ENCODE measurements at regions not wholly inside any gene's neighbourhood (a gene's known extent, or its start where the extent isn't known, plus 50 kb on each side); places are given as distances from the start of the nearest gene placed in this dataset.
"Not testable (repeated sequence)": the region's sequence is repeated elsewhere in the genome, so short reads cannot be mapped to it uniquely, and the experiment has no call there.

DNA sequence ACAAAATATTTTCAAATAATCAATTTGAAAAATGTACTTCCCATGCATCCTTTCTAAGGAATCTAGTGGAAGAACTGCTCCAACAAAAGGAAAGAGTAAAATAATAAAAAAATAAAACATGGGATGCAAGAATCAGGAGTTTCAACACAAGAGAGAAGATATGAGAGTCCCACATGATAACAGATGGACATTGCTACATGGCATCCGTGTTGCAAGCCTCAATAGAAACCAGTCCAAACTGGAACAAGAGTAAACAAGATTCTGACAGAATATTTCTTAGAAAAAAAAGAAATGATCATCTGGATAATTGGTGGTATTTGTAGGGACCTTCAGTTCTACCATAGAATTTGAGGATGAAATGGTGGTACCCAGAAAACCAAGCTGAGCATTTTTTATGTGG lies 186.8 kb downstream of the FRK start:
- H3K4me1 Mint-ChIP-seq: no peaks in the 10 kb centered on the region
- H3K36me3 Mint-ChIP-seq: no peaks in the 10 kb centered on the region
- peaks cover 2% of the 10 kb centered on the region for H3K27me3 Mint-ChIP-seq
- no peaks in the 10 kb centered on the region for H3K9me3 Mint-ChIP-seq
- H3K4me3 Mint-ChIP-seq: no peak overlapping the region
- no peak overlapping the region for H3K27ac Mint-ChIP-seq

DNA sequence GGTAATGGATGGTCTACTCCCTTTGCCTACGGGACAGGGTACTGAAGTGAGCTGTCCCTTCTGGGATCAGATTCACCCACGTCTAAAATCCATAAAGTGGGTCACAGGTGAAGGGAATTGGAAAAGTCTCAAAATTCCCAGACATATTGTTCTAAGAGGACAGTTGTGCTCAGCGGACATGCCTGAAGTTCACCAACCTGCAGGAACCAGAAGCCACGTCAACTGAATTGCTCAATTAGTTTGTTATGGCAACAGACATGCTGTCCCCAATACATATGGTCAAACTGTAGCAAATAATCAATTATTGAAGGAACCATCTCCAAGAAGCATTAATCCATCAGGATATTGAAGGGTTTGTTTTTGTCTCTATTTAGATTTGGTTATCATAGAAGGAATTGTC lies 190.2 kb downstream of the FRK start:
- Mint-ChIP-seq H3K9me3 (no peaks in the 10 kb centered on the region), H3K4me1 (no peaks in the 10 kb centered on the region), H3K36me3 (no peaks in the 10 kb centered on the region), H3K27ac (no peak overlapping the region), H3K4me3 (no peak overlapping the region), H3K27me3 (peaks cover 2% of the 10 kb centered on the region)

DNA sequence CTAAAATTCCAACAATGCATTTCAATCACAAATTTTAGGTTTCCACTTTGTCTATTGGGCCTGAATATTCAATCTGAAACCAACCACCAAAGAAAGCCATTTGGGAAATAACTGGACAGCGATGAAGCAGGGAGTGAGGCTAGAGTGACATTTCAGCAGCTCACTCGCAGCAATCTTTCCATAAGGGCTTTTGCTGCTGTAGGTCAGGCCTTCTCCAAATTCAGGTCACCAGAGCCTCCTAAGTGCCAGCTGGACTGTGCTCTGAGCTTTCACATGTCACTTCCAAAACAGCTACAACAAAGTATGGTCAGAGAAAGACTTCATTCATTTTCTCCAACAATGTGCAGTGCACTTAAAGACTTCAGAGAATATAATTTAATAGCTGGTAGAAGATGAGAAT lies 194.8 kb downstream of the FRK start:
- no peak overlapping the region for H3K4me3 Mint-ChIP-seq
- H3K27ac Mint-ChIP-seq: no peak overlapping the region
- no peaks in the 10 kb centered on the region for H3K9me3 Mint-ChIP-seq
- no peaks in the 10 kb centered on the region for H3K27me3 Mint-ChIP-seq
- no peaks in the 10 kb centered on the region for H3K4me1 Mint-ChIP-seq
- no peaks in the 10 kb centered on the region for H3K36me3 Mint-ChIP-seq

DNA sequence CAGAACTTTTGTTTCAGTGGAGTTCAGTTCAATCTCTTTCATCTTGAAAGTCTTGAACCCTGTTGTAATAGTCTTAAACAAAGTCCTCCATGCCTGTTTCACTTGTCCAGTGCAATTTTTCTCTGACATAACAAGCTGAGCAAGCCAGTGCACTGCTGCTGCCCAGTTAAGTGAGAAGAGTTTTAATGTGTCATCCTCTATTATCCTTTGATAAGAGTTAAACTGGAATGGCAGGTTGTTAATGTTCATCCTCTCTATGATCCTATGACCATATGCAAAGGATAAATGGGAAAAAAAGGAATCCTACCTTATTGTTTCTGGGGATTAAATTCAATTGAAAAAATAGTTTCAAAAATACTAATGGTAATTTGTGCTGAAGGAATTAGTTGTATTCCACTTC lies 197.5 kb downstream of the FRK start:
- no peak overlapping the region for H3K27ac Mint-ChIP-seq
- H3K36me3 Mint-ChIP-seq: no peaks in the 10 kb centered on the region
- H3K27me3 Mint-ChIP-seq: no peaks in the 10 kb centered on the region
- no peak overlapping the region for H3K4me3 Mint-ChIP-seq
- H3K9me3 Mint-ChIP-seq: no peaks in the 10 kb centered on the region
- no peaks in the 10 kb centered on the region for H3K4me1 Mint-ChIP-seq

DNA sequence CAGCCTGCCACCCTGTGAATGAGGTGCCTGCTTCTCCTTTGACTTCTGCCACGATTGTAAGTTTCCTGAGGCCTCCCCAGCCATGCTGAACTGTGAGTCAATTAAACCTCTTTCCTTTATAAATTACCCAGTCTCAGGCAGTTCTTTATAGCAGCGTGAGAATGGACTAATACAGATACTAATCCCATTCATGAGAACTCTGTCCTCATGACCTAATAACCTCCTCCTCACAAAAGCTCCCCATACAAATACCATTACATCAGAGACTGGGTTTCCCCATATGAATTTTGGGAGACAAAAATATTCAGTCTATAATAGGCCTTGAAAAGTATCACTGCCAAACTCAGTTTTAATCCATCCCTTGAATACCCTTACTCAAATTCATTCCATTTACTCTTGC lies 199.0 kb downstream of the FRK start:
- not testable (repeated sequence) for H3K9me3 Mint-ChIP-seq, H3K36me3 Mint-ChIP-seq

DNA sequence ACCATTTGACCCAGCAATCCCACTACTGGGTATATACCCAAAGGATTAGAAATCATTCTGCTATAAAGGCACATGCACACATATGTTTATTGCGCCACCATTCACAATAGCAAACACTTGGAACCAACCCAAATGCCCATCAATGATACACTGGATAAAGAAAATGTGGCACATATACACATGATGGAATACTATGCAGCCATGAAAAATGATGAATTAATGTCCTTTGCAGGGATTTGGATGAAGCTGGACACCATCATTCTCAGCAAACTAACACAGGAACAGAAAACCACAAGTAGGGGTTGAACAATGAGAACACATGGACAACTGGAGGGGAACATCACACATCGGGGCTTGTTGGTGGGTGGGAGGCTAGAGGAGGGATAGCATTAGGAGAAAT lies 201.1 kb downstream of the FRK start:
- not testable (repeated sequence) for H3K36me3 Mint-ChIP-seq, H3K27ac Mint-ChIP-seq, H3K27me3 Mint-ChIP-seq, H3K9me3 Mint-ChIP-seq, H3K4me3 Mint-ChIP-seq, H3K4me1 Mint-ChIP-seq

More for the DNA sequence above, 199.0 kb downstream of the FRK start:
- not testable (repeated sequence) for H3K27ac Mint-ChIP-seq, H3K4me3 Mint-ChIP-seq, H3K27me3 Mint-ChIP-seq, H3K4me1 Mint-ChIP-seq

DNA sequence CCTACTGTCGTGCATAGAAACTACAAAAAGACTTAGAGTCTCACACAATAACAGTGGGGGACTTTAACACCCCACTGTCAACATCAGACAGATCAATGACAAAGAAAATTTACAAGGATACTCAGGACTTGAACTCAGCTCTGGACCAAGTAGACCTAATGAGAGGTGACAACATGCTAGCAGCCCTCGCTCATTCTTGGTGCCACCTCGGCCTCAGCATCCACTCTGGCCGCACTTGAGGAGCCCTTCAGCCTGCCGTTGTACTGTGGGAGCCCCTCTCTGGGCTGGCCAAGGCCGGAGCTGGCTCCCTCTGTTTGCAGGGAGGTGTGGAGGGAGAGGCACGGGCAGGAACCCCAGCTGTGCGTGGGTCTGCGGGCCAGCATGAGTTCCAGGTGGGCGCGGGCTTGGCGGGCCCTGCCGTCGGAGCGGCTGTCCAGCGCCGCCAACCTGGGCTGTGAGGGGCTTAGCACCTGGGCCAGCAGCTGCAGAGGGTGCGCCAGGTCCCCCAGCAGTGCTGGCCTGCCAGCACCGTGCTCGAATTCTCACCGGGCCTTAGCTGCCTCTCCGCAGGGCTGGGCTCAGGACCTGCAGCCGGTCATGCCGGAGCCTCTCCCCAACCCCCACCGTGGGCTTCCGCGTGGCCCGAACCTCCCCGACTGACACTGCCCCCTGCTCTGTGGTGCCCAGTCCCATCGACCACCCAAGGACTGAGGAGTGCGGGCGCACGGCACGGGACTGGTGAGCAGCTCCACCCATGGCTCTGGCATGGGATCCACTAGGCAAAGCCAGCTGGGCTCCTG lies 205.6 kb downstream of the FRK start:
- no peak overlapping the region for H3K27ac Mint-ChIP-seq
- peaks cover 1% of the 10 kb centered on the region for H3K27me3 Mint-ChIP-seq
- H3K4me1 Mint-ChIP-seq: no peaks in the 10 kb centered on the region
- peaks cover 17% of the 10 kb centered on the region for H3K9me3 Mint-ChIP-seq
- no peaks in the 10 kb centered on the region for H3K36me3 Mint-ChIP-seq
- no peak overlapping the region for H3K4me3 Mint-ChIP-seq

DNA sequence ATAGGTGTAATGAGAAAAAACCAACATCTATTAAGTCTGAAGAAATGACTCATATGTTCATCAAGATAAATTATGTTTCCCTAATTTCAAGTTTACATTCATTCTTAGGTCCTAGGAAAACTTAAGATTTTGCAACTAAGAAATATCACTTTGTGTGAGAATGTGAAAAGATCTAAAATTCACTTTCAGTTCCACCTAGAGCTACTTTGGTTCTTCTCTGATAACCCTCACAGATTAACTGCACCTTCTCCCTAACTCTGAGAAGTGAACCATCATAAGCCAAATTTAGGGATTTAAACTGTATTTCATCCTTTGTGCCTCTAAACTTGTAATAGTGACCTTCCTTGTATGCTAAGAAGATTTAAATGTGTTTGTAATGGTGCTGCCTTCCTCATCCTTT lies 213.0 kb downstream of the FRK start:
- H3K9me3 Mint-ChIP-seq: no peaks in the 10 kb centered on the region
- peaks cover 1% of the 10 kb centered on the region for H3K27me3 Mint-ChIP-seq
- H3K27ac Mint-ChIP-seq: no peak overlapping the region
- H3K4me1 Mint-ChIP-seq: no peaks in the 10 kb centered on the region
- no peak overlapping the region for H3K4me3 Mint-ChIP-seq
- H3K36me3 Mint-ChIP-seq: no peaks in the 10 kb centered on the region

DNA sequence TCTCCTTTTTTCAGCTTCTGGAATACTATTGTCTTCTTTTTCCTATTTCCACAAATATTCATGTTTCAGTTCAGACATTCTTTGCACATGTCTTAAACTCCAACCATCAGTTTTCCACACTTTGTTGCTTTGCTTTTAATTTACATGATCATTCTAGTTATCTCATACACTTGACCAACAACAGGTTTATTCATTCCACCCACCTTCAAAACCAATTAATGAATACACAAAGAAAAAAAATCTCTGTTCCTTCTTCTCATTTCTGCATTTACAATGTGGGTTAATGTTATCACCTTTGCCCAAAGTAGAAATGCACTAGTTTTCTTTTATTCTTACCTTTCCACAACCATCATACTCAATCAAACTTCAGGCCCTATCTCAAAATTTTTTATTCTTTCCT lies 216.7 kb downstream of the FRK start:
- H3K36me3 Mint-ChIP-seq: no peaks in the 10 kb centered on the region
- H3K27me3 Mint-ChIP-seq: no peaks in the 10 kb centered on the region
- no peaks in the 10 kb centered on the region for H3K4me1 Mint-ChIP-seq
- no peak overlapping the region for H3K4me3 Mint-ChIP-seq
- no peaks in the 10 kb centered on the region for H3K9me3 Mint-ChIP-seq
- no peak overlapping the region for H3K27ac Mint-ChIP-seq

DNA sequence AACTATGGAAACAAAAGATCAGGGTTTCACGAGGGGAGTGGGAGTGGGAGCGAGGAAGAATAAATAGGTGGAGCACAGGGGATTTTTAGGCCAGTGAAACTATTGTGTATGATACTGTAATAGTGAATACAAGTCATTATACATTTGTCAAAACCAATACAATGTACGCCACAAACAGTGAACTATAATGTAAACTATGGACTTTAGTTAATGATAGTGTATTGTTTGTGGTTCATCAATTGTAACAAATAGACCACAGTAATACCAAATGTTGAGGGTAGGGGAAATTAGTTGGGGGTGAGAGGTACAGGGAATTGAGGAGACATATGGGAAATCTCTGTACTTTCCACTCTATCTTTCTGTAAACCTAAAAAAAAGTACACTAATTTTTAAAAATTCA lies 218.4 kb downstream of the FRK start:
- no peak overlapping the region for H3K27ac Mint-ChIP-seq
- H3K9me3 Mint-ChIP-seq: no peaks in the 10 kb centered on the region
- H3K27me3 Mint-ChIP-seq: no peaks in the 10 kb centered on the region
- no peak overlapping the region for H3K4me3 Mint-ChIP-seq
- H3K36me3 Mint-ChIP-seq: no peaks in the 10 kb centered on the region
- H3K4me1 Mint-ChIP-seq: no peaks in the 10 kb centered on the region

DNA sequence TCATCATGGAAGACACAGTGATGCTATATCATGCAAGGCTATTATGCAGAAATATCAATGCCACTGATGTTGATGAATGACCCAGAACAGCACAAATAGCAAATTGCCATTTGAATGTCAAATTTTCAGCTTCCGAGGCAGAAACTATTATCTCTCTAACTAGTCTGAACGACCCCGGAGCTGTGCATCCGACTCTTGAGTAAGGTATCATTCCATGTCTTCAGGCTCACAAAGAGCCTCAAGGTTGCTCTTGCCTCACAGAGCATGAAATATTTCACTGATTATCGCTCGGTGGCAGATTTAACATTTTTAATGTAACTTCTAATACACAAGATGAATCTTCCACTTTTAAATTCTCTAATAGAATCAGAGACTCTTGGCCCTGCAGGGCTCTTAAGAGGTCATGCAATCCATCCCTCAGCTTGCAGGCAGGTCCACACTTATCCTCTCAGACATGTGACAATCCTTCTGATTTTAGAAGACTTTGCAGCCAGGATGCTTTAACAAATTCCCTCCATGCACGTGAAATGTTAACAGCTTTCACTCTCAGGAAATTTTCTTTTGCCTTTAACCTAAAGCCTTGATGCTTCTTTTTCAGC lies 221.0 kb downstream of the FRK start:
- Mint-ChIP-seq H3K9me3 (peaks cover 10% of the 10 kb centered on the region), H3K27ac (no peak overlapping the region), H3K36me3 (no peaks in the 10 kb centered on the region), H3K4me3 (no peak overlapping the region), H3K27me3 (no peaks in the 10 kb centered on the region), H3K4me1 (no peaks in the 10 kb centered on the region)

DNA sequence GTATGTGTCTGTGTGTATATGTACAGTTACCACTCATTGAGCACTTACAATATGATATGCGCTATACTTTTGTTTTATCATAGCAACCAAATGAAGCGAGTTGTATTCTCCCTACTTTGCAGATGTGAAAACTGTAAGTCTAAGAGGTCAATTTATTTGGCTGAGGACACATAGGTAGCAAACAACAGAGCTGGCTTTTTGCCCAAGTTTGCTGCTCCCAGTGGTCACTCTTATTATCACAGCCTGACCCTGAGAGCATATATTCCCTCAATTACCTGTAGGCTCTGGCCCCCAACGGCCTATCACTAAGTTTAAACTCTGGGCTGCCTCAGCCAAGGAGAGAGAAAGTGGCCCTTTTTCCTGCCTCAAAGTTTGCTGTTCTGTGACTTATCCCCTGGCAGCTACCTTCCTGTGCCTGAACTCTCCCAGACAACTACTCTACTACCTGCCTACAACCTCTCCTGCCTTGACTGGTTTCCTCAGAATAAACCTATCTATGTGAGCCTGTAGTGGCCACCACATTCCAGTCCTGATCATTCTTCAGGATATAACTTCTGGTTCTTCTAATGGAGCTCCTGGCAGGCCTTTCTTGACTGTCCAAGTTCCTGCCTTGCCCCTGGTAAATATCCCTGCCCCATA lies 221.8 kb downstream of the FRK start:
- Mint-ChIP-seq H3K36me3 (no peaks in the 10 kb centered on the region), H3K27me3 (no peaks in the 10 kb centered on the region), H3K9me3 (peaks cover 10% of the 10 kb centered on the region), H3K4me3 (no peak overlapping the region), H3K27ac (no peak overlapping the region), H3K4me1 (no peaks in the 10 kb centered on the region)

DNA sequence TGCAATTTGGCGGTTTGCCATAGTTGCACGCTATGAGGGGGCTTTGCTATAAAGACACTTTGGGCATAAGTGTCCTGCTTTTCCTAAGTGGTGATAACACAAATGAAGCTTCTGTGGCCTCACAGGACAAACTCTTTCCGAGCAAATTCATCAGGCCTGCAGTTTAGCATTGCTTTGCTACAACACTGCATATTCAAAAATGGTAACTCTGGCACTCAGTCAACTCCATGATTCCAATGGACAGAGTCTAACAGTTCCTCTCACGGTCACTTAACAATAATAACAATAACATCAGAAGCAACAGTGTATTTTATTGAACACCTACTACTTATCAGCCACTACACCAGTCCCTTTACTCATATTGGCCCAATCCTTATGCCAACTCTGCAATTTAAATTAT lies 222.5 kb downstream of the FRK start:
- Mint-ChIP-seq H3K36me3 (no peaks in the 10 kb centered on the region), H3K27ac (no peak overlapping the region), H3K4me1 (no peaks in the 10 kb centered on the region), H3K9me3 (peaks cover 10% of the 10 kb centered on the region), H3K27me3 (no peaks in the 10 kb centered on the region), H3K4me3 (no peak overlapping the region)

DNA sequence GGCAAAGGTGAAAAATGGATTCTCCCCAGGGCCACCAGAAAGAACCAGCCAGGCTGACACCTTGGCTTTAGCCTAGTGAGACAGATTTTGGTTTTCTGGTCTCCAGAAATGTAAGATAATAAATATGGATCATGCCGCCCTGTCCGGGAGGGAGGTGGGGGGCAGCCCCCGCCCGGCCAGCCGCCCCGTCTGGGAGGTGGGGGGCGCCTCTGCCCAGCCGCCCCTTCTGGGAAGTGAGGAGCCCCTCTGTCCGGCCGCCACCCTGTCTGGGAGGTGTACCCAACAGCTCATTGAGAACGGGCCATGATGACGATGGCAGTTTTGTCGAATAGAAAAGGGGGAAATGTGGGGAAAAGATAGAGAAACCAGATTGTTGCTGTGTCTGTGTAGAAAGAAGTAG lies 224.3 kb downstream of the FRK start:
- H3K36me3 Mint-ChIP-seq, H3K27me3 Mint-ChIP-seq, H3K4me1 Mint-ChIP-seq, H3K4me3 Mint-ChIP-seq, H3K9me3 Mint-ChIP-seq, H3K27ac Mint-ChIP-seq: not testable (repeated sequence)

DNA sequence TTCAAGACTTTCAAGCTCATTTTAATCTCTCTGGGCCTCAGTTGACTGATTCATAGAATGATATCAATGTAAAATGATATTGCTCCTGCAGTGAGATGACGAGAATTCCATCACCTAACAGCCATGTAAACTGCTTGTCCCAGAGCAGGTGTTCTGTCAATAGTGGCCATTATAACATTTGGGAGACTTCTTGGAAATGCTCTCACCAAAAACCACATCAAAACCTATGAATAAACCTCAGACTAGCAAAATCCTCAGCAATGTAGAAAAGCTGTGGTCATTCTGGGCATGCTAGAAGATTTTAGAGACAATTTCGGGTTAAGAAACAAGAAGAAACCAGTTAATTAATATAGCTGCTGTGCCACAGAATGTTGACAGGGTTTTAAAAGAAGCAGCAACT lies 225.4 kb downstream of the FRK start:
- no peaks in the 10 kb centered on the region for H3K27me3 Mint-ChIP-seq
- H3K4me1 Mint-ChIP-seq: no peaks in the 10 kb centered on the region
- no peak overlapping the region for H3K4me3 Mint-ChIP-seq
- H3K9me3 Mint-ChIP-seq: peaks cover 10% of the 10 kb centered on the region
- no peaks in the 10 kb centered on the region for H3K36me3 Mint-ChIP-seq
- H3K27ac Mint-ChIP-seq: no peak overlapping the region

DNA sequence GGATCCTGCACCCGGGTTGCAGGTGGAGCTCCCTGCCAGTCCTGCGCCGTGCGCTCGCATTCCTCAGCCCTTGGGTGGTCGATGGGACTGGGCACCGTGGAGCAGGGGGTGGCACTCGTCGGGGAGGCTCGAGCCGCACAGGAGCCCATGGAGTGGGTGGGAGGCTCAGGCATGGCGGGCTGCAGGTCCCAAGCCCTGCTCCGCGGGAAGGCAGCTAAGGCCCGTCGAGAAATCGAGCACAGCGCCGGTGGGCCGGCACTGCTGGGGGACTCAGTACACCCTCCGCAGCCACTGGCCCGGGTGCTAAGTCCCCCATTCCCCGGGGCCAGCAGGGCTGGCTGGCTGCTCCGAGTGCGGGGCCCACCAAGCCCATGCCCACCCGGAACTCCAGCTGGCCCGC lies 226.1 kb downstream of the FRK start:
- H3K27me3 Mint-ChIP-seq, H3K9me3 Mint-ChIP-seq, H3K36me3 Mint-ChIP-seq, H3K4me3 Mint-ChIP-seq, H3K27ac Mint-ChIP-seq, H3K4me1 Mint-ChIP-seq: not testable (repeated sequence)

Data from activated naive CD4-positive, alpha-beta T cell treated with anti-CD3 and anti-CD28 coated beads, Interleukin-2, amount 50 U/mL, for 24 hours (primary cell).